ENCODE measurements at regions not wholly inside any gene's neighbourhood (a gene's known extent, or its start where the extent isn't known, plus 50 kb on each side); places are given as distances from the start of the nearest gene placed in this dataset.
"Not testable (repeated sequence)": the region's sequence is repeated elsewhere in the genome, so short reads cannot be mapped to it uniquely, and the experiment has no call there.

DNA sequence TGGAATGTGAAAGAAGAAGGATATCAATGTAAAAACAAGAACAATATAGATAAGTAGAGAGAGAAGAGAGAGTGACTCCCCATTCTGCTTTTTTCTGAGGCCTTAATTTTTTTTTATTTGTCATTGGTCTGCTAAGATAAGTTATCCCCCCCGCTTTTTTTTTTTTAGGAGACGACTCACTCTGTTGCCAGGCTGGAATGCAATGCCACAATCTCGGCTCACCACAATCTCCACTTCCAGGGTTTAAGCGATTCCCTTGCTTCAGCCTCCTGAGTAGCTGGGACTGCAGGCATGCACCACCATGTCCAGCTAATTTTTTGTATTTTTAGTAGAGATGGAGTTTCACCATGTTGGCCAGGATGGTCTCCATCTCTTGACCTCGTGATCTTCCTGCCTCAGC, 677.0 kb downstream of the MAFB start:
- TF ChIP-seq, protein P1, sequence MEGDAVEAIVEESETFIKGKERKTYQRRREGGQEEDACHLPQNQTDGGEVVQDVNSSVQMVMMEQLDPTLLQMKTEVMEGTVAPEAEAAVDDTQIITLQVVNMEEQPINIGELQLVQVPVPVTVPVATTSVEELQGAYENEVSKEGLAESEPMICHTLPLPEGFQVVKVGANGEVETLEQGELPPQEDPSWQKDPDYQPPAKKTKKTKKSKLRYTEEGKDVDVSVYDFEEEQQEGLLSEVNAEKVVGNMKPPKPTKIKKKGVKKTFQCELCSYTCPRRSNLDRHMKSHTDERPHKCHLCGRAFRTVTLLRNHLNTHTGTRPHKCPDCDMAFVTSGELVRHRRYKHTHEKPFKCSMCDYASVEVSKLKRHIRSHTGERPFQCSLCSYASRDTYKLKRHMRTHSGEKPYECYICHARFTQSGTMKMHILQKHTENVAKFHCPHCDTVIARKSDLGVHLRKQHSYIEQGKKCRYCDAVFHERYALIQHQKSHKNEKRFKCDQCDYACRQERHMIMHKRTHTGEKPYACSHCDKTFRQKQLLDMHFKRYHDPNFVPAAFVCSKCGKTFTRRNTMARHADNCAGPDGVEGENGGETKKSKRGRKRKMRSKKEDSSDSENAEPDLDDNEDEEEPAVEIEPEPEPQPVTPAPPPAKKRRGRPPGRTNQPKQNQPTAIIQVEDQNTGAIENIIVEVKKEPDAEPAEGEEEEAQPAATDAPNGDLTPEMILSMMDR (IDR thresholded peaks at IDR 0.05; ENCODE audit: poor library complexity): not testable (repeated sequence)
- TF ChIP-seq EZH2 (IDR thresholded peaks at IDR 0.05; ENCODE audit: borderline replicate concordance); EZH2phosphoT487 (IDR thresholded peaks at IDR 0.05; ENCODE audit: low read depth, severe bottlenecking, unreplicated experiment): not testable (repeated sequence)
